ENCODE measurements at regions not wholly inside any gene's neighbourhood (a gene's known extent, or its start where the extent isn't known, plus 50 kb on each side); places are given as distances from the start of the nearest gene placed in this dataset.

DNA sequence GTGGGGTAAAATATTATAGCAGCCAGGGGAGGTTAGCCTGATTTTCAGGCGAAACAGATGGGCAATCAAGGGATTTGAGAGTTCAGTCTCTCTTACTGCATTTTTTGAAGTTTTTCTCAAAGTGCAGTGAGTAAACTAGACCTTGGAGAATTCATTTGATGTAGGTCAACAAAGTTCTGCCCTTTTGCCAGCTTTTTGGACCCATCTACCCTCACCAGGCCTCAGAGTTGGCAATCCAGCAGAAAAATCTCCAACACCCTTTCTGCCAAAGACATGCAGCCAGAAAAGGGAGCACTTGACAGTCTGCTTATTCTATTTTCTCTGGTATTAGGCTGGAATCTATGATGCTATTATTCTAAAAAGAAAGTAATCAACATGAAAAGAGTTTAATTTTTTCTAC, 162.2 kb upstream of the TOM1L1 start:
- TF ChIP-seq RAD21 (IDR thresholded peaks at IDR 0.05; ENCODE audit: low read length) (no peak), POLR2A (IDR thresholded peaks at IDR 0.05; ENCODE audit: low read depth, low read length) (no peak), RFX5 (IDR thresholded peaks at IDR 0.05; ENCODE audit: low read depth, low read length) (no peak), CEBPB (IDR thresholded peaks at IDR 0.05; ENCODE audit: low read depth, low read length) (no peak)
- TF ChIP-seq, protein P1, sequence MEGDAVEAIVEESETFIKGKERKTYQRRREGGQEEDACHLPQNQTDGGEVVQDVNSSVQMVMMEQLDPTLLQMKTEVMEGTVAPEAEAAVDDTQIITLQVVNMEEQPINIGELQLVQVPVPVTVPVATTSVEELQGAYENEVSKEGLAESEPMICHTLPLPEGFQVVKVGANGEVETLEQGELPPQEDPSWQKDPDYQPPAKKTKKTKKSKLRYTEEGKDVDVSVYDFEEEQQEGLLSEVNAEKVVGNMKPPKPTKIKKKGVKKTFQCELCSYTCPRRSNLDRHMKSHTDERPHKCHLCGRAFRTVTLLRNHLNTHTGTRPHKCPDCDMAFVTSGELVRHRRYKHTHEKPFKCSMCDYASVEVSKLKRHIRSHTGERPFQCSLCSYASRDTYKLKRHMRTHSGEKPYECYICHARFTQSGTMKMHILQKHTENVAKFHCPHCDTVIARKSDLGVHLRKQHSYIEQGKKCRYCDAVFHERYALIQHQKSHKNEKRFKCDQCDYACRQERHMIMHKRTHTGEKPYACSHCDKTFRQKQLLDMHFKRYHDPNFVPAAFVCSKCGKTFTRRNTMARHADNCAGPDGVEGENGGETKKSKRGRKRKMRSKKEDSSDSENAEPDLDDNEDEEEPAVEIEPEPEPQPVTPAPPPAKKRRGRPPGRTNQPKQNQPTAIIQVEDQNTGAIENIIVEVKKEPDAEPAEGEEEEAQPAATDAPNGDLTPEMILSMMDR (conservative IDR thresholded peaks at IDR 0.05; ENCODE audit: low read depth, low read length) = no peak
- TF ChIP-seq, protein P2, sequence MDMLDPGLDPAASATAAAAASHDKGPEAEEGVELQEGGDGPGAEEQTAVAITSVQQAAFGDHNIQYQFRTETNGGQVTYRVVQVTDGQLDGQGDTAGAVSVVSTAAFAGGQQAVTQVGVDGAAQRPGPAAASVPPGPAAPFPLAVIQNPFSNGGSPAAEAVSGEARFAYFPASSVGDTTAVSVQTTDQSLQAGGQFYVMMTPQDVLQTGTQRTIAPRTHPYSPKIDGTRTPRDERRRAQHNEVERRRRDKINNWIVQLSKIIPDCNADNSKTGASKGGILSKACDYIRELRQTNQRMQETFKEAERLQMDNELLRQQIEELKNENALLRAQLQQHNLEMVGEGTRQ (IDR thresholded peaks at IDR 0.05; ENCODE audit: low read depth, low read length) = no peak

All from IMR-90 (cell line).